ENCODE measurements at regions not wholly inside any gene's neighbourhood (a gene's known extent, or its start where the extent isn't known, plus 50 kb on each side); places are given as distances from the start of the nearest gene placed in this dataset.
A peak's percentile ranks its signal among the peaks of the same experiment; 100 is the strongest.
"Not testable (repeated sequence)": the region's sequence is repeated elsewhere in the genome, so short reads cannot be mapped to it uniquely, and the experiment has no call there.

GRCh38 chr1:204782118-204782700, 88.5 kb upstream of the NFASC start:
- no peak for DNase-seq

GRCh38 chr1:204785023-204785422, 85.6 kb upstream of the NFASC start:
- DNase-seq: not testable (repeated sequence)

- DNase-seq: no peak
Observed at GRCh38 chr1:204788470-204788869, 82.2 kb upstream of the NFASC start.

GRCh38 chr1:204791453-204792353, 79.0 kb upstream of the NFASC start:
- DNase-seq: peak; percentile 54

GRCh38 chr1:204792354-204792692, 78.3 kb upstream of the NFASC start:
- no peak for DNase-seq

- DNase-seq: no peak
Observed at GRCh38 chr1:204793259-204793914, 77.3 kb upstream of the NFASC start.

- DNase-seq: not testable (repeated sequence)
Observed at GRCh38 chr1:204796886-204797285, 73.8 kb upstream of the NFASC start.

- DNase-seq: no peak
Observed at GRCh38 chr1:204797401-204797800, 73.3 kb upstream of the NFASC start.

GRCh38 chr1:204799630-204800029, 71.0 kb upstream of the NFASC start:
- no peak for DNase-seq

GRCh38 chr1:204801211-204801610, 69.5 kb upstream of the NFASC start:
- no peak for DNase-seq

- no peak for DNase-seq
Observed at GRCh38 chr1:204802401-204803175, 68.1 kb upstream of the NFASC start.

- DNase-seq: no peak
Observed at GRCh38 chr1:204803607-204804006, 67.1 kb upstream of the NFASC start.

- DNase-seq: peak; percentile 91
Observed at GRCh38 chr1:204806943-204807687, 63.5 kb upstream of the NFASC start.

- no peak for DNase-seq
Observed at GRCh38 chr1:204809488-204809887, 61.2 kb upstream of the NFASC start.

- DNase-seq: no peak
Observed at GRCh38 chr1:204812842-204813241, 57.8 kb upstream of the NFASC start.

- no peak for DNase-seq
Observed at GRCh38 chr1:204813522-204813921, 57.1 kb upstream of the NFASC start.

- DNase-seq: no peak
Observed at GRCh38 chr1:204814166-204814884, 56.3 kb upstream of the NFASC start.

GRCh38 chr1:204817341-204817740, 53.3 kb upstream of the NFASC start:
- DNase-seq: no peak

- DNase-seq: no peak
Observed at GRCh38 chr1:204818998-204819397, 51.7 kb upstream of the NFASC start.

GRCh38 chr1:204819495-204819894, 51.2 kb upstream of the NFASC start:
- DNase-seq: peak; percentile 4
